ENCODE measurements at regions not wholly inside any gene's neighbourhood (a gene's known extent, or its start where the extent isn't known, plus 50 kb on each side); places are given as distances from the start of the nearest gene placed in this dataset.

- FAIRE-seq (no peak), DNase-seq (ENCODE audit: low spot score) (no peak)
Observed at GRCh38 chr20:50340541-50340940, 149.9 kb downstream of the CEBPB start.

- DNase-seq (ENCODE audit: low spot score), result no peak
- FAIRE-seq, result no peak
Observed at GRCh38 chr20:50341050-50341449, 150.4 kb downstream of the CEBPB start.

DNA sequence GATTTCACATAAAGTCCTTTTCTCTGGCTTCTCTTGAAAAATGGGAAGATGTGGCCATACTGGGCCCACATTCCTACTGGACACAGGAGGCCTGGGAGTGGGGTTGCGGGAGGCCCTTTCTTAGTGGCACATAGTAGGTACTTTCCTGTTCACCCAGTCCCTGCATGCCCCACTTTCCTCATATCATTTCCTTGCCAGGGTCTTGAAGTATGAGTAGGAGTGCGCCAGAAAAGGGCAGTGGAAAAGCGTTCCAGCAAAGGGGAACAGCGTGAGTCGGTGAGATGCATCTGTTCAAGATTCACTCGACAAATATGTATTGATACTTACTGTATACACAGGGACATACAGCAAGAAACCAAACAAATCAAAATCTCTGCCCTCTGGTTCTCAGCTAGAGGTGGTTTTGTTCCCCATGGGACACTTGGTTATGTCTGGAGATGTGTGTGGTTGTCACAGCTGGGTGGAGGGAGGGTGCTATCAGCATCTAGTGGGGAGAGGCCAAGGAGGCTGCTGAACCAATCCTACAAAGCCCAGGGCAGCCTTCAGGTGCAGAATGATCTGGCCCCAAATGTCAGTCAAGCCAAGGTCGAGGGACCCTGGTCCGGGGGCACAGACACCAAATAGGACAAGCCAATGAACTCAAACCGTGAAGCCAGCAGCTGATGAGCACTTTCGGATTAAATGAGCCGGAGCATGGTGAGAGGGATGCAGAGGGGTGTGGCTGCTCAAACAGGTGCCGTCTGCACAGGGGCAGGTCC, 151.4 kb downstream of the CEBPB start:
- DNase-seq (ENCODE audit: low spot score), result no peak
- no peak for FAIRE-seq

- DNase-seq (ENCODE audit: low spot score), result no peak
- no peak for FAIRE-seq
Observed at GRCh38 chr20:50342638-50343102, 152.0 kb downstream of the CEBPB start.

- FAIRE-seq (no peak), DNase-seq (ENCODE audit: low spot score) (no peak)
Observed at GRCh38 chr20:50343125-50343489, 152.5 kb downstream of the CEBPB start.

GRCh38 chr20:50343490-50344179, 153.0 kb downstream of the CEBPB start:
- FAIRE-seq (peak; percentile 53), DNase-seq (ENCODE audit: low spot score) (no peak)

DNA sequence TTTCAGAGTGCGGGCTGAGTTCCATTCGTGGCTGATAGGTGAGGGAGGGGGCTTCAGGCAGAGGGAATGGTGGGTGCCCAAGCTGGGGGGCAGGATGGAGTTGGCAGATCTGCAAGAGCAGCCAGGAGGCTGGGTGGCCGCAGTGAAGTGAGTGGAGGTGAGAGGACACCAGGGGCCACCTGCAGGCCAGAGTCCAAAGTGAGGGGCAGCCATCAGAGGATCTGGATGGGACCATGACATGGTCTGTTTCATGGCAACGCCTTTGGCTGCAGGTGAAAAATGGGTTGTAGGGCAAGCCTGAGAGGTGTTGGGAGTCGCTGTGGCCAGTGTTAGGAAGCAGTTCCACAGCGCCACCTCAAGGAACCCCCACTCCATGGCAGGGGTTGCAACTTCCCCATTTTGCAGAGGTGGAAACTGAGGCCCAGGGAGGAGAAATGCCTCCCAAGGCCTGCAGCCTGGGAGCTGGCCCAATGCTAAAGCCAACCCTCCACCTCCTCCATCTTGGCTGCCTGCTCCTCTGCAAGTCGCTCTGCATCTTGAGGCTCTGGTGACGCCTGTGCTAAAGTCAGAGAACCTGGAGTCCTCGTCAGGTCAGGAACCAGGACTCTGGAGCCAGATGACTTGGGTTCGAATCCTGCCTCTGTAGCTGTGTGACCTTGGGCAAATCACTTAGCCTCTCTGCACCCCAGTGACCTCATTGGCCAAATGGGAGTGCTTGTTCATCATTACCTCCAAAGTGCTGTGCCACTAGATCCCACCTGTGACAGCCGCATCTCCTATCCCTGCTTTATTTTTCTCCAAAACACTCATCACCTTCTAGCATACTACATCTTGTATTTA, 153.8 kb downstream of the CEBPB start:
- DNase-seq (ENCODE audit: low spot score) (no peak), FAIRE-seq (no peak)

- no peak for DNase-seq (ENCODE audit: low spot score)
- FAIRE-seq, result no peak
Observed at GRCh38 chr20:50345712-50346373, 155.2 kb downstream of the CEBPB start.

DNA sequence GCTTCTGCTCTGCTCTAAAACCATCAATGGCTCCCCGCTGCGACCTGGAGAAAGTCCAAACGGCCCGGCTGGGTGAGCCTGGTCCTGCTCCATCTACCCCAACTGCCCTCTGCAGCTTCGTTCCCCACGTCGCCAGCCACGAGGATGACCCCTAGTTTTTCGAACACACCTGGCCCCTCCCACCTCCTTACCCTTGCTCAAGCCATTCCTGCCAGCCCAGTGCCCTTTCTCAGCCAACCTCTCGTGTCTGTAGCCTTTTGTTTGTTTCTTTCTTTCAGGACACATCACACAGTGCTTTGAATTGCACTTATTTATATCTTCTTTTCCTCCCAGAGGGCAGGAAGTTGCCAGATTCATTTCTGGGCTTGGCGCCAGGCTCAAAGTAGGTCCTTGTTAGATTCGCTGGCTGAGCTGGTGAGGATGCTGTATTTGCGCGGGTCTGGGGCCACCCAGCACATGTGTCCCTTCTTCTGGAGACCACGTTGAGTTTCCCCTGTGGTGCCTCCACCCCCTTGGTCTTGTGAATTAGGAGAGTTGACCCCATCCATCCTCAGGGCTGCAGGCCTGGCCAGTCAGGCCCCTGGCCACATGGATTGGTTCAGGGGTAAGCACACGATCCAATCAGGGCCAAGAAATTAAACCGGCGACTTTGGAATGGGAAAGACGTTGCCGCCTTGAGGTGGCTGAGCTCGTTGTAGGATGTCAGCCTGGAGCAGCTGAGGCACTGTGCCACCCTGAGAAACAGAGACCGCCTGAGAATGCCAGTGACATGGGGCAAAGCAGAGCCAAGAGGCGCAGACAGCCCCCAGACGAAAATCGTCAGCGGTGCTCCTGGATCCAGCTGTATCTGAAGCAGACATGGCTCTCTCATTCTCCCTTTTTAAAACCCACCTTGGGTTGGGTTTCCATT, 156.0 kb downstream of the CEBPB start:
- FAIRE-seq (no peak), DNase-seq (ENCODE audit: low spot score) (peak; percentile 70)

DNA sequence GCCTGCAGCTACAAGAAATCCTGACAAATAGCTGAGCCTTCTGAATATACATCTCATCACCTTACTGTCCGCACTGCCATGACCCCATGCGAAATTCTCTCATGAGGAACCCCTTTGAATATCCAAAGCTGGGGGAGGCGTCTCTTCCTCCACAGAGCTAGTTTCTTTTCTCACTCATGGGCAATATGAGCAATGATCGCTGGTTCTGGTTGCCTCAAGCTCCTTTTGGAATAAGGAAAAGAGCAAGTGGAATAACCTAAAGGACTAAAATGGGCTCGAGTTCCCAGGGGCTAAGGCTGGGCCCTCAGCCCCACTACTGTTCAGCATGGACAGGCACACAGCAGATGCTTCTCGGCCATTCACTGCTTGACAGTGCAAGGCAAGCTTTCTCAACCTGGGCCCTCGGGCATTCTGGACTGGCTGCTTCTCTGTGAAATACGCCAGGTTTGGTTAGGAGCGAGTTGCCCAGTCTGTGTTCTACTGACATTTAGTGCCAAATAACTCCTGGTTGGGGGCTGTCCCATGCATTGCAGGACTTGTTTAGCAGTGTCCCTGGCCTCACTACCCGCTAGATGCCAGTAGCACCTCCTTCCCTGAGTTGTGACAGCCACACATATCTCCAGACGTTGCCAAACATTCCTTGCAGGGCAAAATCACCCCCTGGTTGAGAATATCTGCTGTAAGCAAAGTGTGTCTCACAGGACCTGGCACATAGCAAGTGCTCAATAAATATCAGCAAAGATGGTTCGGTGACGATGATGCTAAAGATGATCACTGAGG, 156.8 kb downstream of the CEBPB start:
- no peak for DNase-seq (ENCODE audit: low spot score)
- FAIRE-seq, result no peak

DNA sequence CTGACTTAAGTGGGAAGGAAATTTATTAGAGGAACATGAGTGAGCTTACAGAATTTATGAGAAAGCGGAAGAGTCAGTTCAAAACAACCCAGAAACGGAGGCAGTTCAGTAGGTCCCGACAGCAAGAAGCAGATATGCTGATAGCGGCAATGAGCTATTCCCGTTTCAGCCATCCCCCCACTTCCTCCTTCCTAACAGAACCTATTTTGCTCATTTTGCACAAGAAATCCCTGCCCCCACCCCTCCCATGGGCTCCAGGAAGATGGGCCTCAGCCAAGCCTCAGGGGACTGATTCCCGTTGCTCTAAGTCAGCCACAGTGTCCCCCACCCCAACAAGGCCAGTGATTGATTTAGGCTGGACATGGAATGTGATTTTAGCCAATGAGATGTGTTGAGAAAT, 157.5 kb downstream of the CEBPB start:
- no peak for FAIRE-seq
- no peak for DNase-seq (ENCODE audit: low spot score)

GRCh38 chr20:50350510-50351249, 159.5 kb upstream of the PTPN1 start:
- FAIRE-seq, result no peak
- DNase-seq (ENCODE audit: low spot score), result no peak

- no peak for FAIRE-seq
- DNase-seq (ENCODE audit: low spot score), result no peak
Observed at GRCh38 chr20:50351541-50351940, 158.6 kb upstream of the PTPN1 start.

DNA sequence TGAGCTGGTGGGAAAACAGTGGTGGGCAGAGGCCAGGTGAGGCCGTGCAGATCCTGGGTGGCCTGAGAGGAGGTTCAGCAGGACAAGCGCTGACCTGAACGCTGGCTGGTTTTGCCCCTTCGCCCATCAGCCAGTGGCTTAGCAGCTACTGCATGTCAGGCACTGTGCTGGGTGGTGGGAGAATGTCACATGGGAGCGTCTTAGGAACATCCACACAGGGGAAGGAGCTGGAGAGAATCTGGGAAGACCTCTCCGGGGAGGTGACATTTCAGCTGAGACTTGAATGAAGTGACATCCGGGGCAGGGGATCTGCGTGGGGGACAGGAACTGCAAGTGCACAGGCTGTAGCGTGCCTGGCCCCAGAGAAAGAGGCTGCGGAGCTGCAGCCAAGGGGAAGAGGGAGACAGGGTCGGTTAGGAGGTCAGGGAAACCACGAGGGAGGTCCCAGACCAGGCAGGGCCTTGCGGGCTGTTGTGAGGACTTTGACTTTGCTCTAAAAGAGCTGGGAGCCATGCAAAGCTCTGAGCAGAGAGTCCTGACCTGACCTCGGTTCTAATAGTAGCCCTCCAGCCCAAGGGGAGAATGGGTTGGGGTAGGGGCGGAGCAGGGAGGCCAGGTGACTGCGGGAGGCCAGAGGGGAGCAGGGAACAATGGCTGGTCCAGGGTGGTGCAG, 156.8 kb upstream of the PTPN1 start:
- FAIRE-seq (no peak), DNase-seq (ENCODE audit: low spot score) (no peak)

DNA sequence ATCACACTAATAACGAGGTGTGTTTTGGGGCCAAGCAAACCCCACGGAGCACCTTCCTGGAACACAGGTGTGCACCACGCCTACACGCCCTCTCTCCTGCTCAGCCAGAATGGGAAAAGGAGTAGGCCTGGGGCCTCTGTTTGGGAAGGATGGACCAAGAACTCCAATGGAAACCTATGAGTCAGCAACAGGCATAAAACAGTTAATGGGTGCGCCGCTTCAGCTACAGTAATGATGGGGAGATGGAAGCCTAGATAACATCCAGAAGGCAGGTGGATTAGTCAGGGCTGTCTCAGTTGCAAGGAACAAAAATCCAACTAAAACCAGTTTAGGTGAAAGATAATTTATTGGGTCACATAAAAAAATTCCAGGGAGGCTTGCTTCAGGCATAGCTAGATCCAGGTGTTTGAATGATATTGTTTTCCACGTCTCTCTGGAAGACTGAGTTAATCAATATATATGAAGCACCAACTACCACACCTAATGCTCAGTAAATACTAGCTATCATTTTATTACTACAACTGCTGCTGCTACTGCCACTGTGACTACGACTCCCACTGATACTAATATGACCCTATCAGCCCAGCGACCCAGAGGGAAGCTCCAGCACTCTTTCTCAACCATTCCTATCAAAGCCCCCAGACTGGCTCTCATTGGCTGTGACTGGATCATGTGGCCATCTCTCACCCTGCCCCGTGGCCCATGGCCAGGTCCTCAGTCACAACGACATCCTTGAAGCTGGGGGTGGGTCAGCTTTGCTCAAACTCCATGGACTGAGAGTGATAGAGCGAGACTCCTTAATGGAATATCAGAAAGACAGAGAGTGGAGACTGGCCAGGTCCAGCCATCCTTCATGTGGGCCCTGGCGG, 155.2 kb upstream of the PTPN1 start:
- FAIRE-seq (no peak), DNase-seq (ENCODE audit: low spot score) (no peak)

GRCh38 chr20:50355590-50356524, 154.3 kb upstream of the PTPN1 start:
- FAIRE-seq, result no peak
- no peak for DNase-seq (ENCODE audit: low spot score)

All from urothelium cell line (cell line).